ENCODE measurements at regions not wholly inside any gene's neighbourhood (a gene's known extent, or its start where the extent isn't known, plus 50 kb on each side); places are given as distances from the start of the nearest gene placed in this dataset.
"Not testable (repeated sequence)": the region's sequence is repeated elsewhere in the genome, so short reads cannot be mapped to it uniquely, and the experiment has no call there.

DNA sequence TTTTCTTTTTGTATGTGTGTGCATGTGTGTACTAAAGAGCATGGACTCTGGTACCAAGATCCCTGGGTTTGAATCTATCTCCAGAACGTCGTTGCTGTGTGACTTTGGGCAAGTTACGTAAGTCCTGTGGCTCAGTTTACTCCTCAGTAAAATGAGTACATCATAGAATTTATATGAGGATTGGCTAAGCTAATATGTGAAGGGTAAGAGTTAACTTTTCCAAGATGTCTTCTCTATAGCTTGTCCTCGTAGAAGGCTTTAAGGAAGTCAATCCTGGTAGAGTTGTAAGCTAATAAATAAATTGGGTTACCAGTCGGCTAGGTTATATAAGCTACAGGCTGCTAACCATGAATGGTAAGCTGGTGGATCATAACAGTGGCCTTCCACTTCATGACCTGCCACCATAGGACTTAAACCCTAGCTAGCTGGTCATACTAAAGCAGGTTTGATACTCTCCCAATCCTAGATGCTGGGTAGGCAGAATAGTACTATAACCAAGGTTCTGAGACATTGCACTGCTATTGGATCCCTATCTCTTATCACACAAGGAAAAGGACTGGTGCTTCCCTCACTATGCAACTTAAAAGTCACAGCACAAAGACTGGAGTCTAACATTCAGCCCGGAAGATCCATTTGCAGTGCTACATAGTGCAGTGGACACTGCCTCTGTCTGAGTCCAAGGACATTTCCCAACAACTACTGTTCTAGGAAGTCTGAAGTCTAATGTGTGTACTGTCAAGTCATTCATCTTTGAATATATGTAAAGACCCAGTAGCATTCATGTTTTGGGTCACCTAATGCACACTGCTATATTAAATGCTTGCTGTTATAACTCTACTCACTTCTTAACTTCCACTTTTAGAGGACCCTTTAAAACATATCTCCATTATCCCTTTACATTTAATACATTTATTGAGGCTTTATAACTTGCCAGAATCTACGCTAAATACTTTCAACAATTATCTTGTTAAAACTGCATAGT lies 156.2 kb downstream of the CRPPA start:
- H3K4me3 ChIP-seq (ENCODE audit: low read depth, low read length), result no peak overlapping the region
- TF ChIP-seq, protein P1, sequence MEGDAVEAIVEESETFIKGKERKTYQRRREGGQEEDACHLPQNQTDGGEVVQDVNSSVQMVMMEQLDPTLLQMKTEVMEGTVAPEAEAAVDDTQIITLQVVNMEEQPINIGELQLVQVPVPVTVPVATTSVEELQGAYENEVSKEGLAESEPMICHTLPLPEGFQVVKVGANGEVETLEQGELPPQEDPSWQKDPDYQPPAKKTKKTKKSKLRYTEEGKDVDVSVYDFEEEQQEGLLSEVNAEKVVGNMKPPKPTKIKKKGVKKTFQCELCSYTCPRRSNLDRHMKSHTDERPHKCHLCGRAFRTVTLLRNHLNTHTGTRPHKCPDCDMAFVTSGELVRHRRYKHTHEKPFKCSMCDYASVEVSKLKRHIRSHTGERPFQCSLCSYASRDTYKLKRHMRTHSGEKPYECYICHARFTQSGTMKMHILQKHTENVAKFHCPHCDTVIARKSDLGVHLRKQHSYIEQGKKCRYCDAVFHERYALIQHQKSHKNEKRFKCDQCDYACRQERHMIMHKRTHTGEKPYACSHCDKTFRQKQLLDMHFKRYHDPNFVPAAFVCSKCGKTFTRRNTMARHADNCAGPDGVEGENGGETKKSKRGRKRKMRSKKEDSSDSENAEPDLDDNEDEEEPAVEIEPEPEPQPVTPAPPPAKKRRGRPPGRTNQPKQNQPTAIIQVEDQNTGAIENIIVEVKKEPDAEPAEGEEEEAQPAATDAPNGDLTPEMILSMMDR (IDR thresholded peaks at IDR 0.05; ENCODE audit: low read depth, low read length, missing control alignments), result no peak
- in situ Hi-C loops (cut with HindIII; ENCODE audit: low sequenced_read_pairs), result no loop called here
- no peak for DNase-seq (ENCODE audit: low read depth)

DNA sequence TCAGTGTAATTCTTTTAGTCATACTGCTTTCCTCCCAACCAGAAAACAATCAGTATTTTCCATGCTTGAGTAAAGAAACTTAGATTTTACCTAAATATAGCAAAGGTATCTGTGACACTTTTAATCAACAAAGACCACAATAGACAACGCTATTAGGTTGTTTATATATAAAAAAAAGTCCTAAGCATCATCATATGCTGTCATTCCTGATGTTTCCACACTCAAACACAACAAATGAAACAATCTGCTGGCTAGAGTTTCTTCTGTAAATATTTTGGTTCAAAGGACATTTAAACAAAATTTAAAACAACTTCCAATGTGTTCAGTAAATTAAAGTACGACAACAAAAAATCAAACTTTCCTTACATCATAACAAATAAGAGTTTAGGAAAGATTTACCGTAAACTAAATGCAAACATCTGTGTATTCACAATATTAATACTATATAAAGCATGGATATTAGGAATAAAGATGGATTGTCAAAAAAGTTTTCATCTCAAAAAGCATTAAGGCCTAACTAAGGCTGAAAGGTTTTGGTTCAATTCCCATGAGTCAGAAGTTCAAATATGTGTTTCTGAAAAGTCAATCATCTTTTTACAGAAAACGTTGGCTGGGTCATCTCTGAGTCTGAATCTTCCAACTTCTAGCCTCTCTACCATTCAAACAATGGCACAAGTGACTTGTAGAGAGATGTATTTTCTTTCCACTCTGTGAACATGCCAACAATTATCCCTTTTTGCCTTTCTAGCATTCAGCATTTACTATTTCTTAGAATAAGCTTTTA lies 157.1 kb downstream of the CRPPA start:
- in situ Hi-C loops (cut with HindIII; ENCODE audit: low sequenced_read_pairs), result no loop called here
- no peak for DNase-seq (ENCODE audit: low read depth)
- no peak overlapping the region for H3K4me3 ChIP-seq (ENCODE audit: low read depth, low read length)
- TF ChIP-seq, protein P1 (IDR thresholded peaks at IDR 0.05; ENCODE audit: low read depth, low read length, missing control alignments), result no peak

GRCh38 chr7:16263377-16263776 lies 158.0 kb downstream of the CRPPA start:
- in situ Hi-C loops (cut with HindIII; ENCODE audit: low sequenced_read_pairs); DNase-seq (ENCODE audit: low read depth); H3K4me3 ChIP-seq (ENCODE audit: low read depth, low read length): not testable (repeated sequence)

DNA sequence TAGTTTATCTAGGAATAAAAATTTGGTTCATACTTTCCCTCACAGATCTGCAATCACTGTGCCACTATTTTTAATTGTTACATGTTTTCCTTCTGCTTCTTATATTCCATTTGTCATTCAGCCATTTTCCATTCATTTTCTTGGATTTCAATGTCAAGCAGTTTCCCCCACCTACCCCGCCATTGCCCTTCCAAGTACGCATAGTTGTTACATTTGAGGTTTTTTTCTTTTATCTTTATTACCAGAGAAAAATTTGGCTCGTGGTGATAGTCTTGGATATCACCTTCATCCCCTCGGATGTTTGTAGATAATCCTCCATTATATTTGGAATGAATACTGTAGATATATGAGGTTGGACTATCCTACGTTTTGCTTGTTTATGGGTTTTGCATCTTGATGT lies 159.7 kb downstream of the CRPPA start:
- H3K4me3 ChIP-seq (ENCODE audit: low read depth, low read length), result no peak overlapping the region
- no peak for DNase-seq (ENCODE audit: low read depth)
- in situ Hi-C loops (cut with HindIII; ENCODE audit: low sequenced_read_pairs), result no loop called here
- TF ChIP-seq, protein P1 (IDR thresholded peaks at IDR 0.05; ENCODE audit: low read depth, low read length, missing control alignments), result no peak

GRCh38 chr7:16261100-16261499 lies 160.2 kb downstream of the CRPPA start:
- in situ Hi-C loops (cut with HindIII; ENCODE audit: low sequenced_read_pairs), result no loop called here
- DNase-seq (ENCODE audit: low read depth), result no peak
- TF ChIP-seq, protein P1 (IDR thresholded peaks at IDR 0.05; ENCODE audit: low read depth, low read length, missing control alignments), result no peak
- H3K4me3 ChIP-seq (ENCODE audit: low read depth, low read length), result no peak overlapping the region

- TF ChIP-seq, protein P1 (IDR thresholded peaks at IDR 0.05; ENCODE audit: low read depth, low read length, missing control alignments), result no peak
- in situ Hi-C loops (cut with HindIII; ENCODE audit: low sequenced_read_pairs), result no loop called here
- H3K4me3 ChIP-seq (ENCODE audit: low read depth, low read length), result no peak overlapping the region
- DNase-seq (ENCODE audit: low read depth), result no peak
These were observed 161.1 kb downstream of the CRPPA start for GRCh38 chr7:16260236-16260728.

DNA sequence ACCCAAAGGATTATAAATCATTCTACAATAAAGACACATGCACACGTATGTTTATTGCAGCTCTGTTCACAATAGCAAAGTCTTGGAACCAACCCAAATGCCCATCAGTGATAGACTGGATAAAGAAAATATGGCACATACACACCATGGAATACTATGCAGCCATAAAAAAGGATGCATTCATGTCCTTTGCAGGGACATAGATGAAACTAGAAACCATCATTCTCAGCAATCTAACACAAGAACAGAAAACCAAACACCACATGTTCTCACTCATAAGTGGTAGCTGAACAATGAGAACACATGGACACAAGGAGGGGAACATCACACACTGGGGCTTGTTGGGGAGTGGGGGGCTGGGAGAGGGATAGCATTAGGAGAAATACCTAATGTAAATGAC lies 164.9 kb downstream of the CRPPA start:
- DNase-seq (ENCODE audit: low read depth); in situ Hi-C loops (cut with HindIII; ENCODE audit: low sequenced_read_pairs); H3K4me3 ChIP-seq (ENCODE audit: low read depth, low read length): not testable (repeated sequence)

GRCh38 chr7:16255952-16256351 lies 165.4 kb downstream of the CRPPA start:
- DNase-seq (ENCODE audit: low read depth); in situ Hi-C loops (cut with HindIII; ENCODE audit: low sequenced_read_pairs); H3K4me3 ChIP-seq (ENCODE audit: low read depth, low read length): not testable (repeated sequence)

DNA sequence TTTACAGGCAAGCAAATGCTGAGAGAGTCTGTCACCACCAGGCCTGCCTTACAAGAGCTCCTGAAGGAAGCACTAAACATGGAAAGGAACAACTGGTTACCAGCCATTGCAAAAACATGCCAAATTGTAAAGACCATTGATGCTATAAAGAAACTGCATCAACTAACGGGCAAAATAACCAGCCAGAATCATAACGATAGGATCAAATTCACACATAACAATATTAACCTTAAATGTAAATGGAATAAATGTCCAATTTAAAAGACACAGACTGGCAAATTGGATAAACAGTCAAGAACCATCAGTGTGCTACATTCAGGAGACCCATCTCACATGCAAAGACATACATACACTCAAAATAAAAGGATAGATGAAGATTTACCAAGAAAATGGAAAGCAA lies 170.7 kb downstream of the CRPPA start:
- not testable (repeated sequence) for DNase-seq (ENCODE audit: low read depth)

GRCh38 chr7:16249204-16249603 lies 172.1 kb downstream of the CRPPA start:
- H3K4me3 ChIP-seq (ENCODE audit: low read depth, low read length); in situ Hi-C loops (cut with HindIII; ENCODE audit: low sequenced_read_pairs); DNase-seq (ENCODE audit: low read depth): not testable (repeated sequence)

More for the DNA sequence above, 170.7 kb downstream of the CRPPA start:
- in situ Hi-C loops (cut with HindIII; ENCODE audit: low sequenced_read_pairs); H3K4me3 ChIP-seq (ENCODE audit: low read depth, low read length): not testable (repeated sequence)

DNA sequence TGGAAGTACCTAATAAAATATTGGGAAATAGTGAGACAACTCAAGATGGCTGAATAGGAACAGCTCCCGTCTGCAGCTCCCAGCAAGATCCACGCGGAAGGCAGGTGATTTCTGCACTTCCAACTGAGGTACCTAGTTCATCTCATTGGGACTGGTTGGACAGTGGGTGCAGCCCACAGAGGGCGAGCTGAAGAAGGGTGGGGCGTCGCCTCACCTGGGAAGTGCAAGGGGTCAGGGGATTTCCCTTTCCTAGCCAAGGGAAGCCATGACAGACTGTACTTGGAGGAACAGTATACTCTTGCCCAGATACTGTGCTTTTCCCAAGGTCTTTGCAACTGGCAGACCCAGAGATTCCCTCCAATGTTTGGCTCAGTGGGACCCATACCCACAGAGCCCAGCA lies 172.8 kb downstream of the CRPPA start:
- H3K4me3 ChIP-seq (ENCODE audit: low read depth, low read length); in situ Hi-C loops (cut with HindIII; ENCODE audit: low sequenced_read_pairs); DNase-seq (ENCODE audit: low read depth): not testable (repeated sequence)

Measured in astrocyte of the cerebellum (primary cell).